H1 (cell line): ENCODE measurements at regions not wholly inside any gene's neighbourhood (a gene's known extent, or its start where the extent isn't known, plus 50 kb on each side); places are given as distances from the start of the nearest gene placed in this dataset.

Experiments used
- CTCF ChIA-PET: fragments of 300-600 bp; sonication (Branson Sonifier 250); formaldehyde crosslinking; loops from one replicate; lab custom pipeline; 2021; ENCODE audit not compliant: partially characterized antibody; lab: Charles Lee
- POLR2A ChIA-PET: fragments of 300-600 bp; sonication (Branson Sonifier 250); formaldehyde crosslinking; loops from one replicate; lab custom pipeline; 2021; ENCODE audit warnings: inconsistent platforms; ENCODE audit not compliant: partially characterized antibody; lab: Charles Lee
- DNase-seq, 2 experiments: peaks; one replicate each; pipeline versions ENCODE4 v3.0.0 to v3.0.0-alpha.2; 2010 to 2022; ENCODE audit warnings: low spot score in 2 of 2, low read depth in 1 of 2, mixed read lengths in 1 of 2
- FAIRE-seq: peaks from 2 replicates; lab custom pipeline; 2011; peaks lifted over from hg19 to GRCh38; lab: Jason Lieb, UNC
- H2AFZ ChIP-seq: 2 replicates; pipeline ENCODE4 v1.8.1; 2012; ENCODE audit warnings: low read length, inconsistent platforms
- H2AK5ac ChIP-seq: 2 replicates; pipeline ENCODE4 v1.6.1; 2013; ENCODE audit warnings: low read depth, low read length
- H2BK120ac ChIP-seq: replicated peaks from 2 replicates; pipeline ENCODE3; 2013; ENCODE audit warnings: low read depth, low read length, inconsistent platforms
- H2BK12ac ChIP-seq: 2 replicates; pipeline ENCODE4 v1.6.1; 2013; ENCODE audit warnings: low read depth, low read length
- H2BK15ac ChIP-seq: 2 replicates; pipeline ENCODE4 v1.6.1; 2013; ENCODE audit warnings: low read length
- H2BK20ac ChIP-seq: 2 replicates; pipeline ENCODE4 v1.6.1; 2013; ENCODE audit warnings: low read length
- H2BK5ac ChIP-seq: 2 replicates; pipeline ENCODE4 v1.6.1; 2013; ENCODE audit warnings: low read depth, low read length
- H3K14ac ChIP-seq: 2 replicates; pipeline ENCODE4 v1.6.1; 2013; ENCODE audit warnings: inconsistent platforms; ENCODE audit not compliant: insufficient read length
- H3K18ac ChIP-seq: 2 replicates; pipeline ENCODE4 v1.6.1; 2013; ENCODE audit warnings: low read length; ENCODE audit errors: extremely low read depth
- H3K23ac ChIP-seq: 2 replicates; pipeline ENCODE4 v1.6.1; 2013; ENCODE audit warnings: inconsistent platforms; ENCODE audit not compliant: insufficient read length
- H3K23me2 ChIP-seq: 2 replicates; pipeline ENCODE4 v1.6.1; 2013; ENCODE audit warnings: low read depth, low read length
- H3K27ac ChIP-seq: 2 replicates; pipeline ENCODE4 v1.6.1; 2011; ENCODE audit warnings: low read depth, low read length, inconsistent platforms
- H3K27me3 ChIP-seq, 4 experiments: replicated peaks in 1 of 4; 1 replicate in 1 of 4; 2 replicates in 3 of 4; pipeline versions ENCODE4 v1.6.1 to v1.8.1; 2011 to 2013; ENCODE audit warnings: low read length in 3 of 4, mild to moderate bottlenecking in 3 of 4, inconsistent platforms in 2 of 4, mixed read lengths in 2 of 4, moderate library complexity in 1 of 4; ENCODE audit not compliant: control insufficient read depth in 3 of 4, insufficient read depth in 3 of 4; ENCODE audit errors: extremely low read depth in 1 of 4
- H3K36me3 ChIP-seq, 4 experiments: 2 replicates each; pipeline versions ENCODE4 v1.6.1 to v1.8.1; 2011 to 2013; ENCODE audit warnings: mild to moderate bottlenecking in 4 of 4, low read length in 3 of 4, moderate library complexity in 2 of 4, control low read depth in 1 of 4, inconsistent platforms in 1 of 4; ENCODE audit not compliant: insufficient read depth in 4 of 4, control insufficient read depth in 2 of 4
- H3K4ac ChIP-seq: replicated peaks from 2 replicates; pipeline ENCODE3; 2013; ENCODE audit warnings: low read length, low read depth, mixed read lengths, inconsistent platforms; ENCODE audit not compliant: insufficient read length
- H3K4me1 ChIP-seq, 4 experiments: replicated peaks in 1 of 4; 1 replicate in 1 of 4; 2 replicates in 3 of 4; pipeline versions ENCODE4 v1.6.1 to v1.8.1; 2011 to 2013; ENCODE audit warnings: low read length in 3 of 4, inconsistent platforms in 2 of 4, mixed read lengths in 1 of 4; ENCODE audit not compliant: insufficient read depth in 4 of 4, control insufficient read depth in 3 of 4
- H3K4me2 ChIP-seq, 2 experiments: 2 replicates each; pipeline versions ENCODE4 v1.6.1 to v1.8.1; 2011 to 2013; ENCODE audit warnings: low read depth in 2 of 2, low read length in 2 of 2, control low read depth in 1 of 2, inconsistent platforms in 1 of 2, mild to moderate bottlenecking in 1 of 2; ENCODE audit not compliant: insufficient read depth in 1 of 2
- H3K4me3 ChIP-seq, 4 experiments: fragments of 200-600, 300-600 bp in 1 of 4; sonication (generic), shearing (Covaris generic), sonication (Bioruptor Twin) in 1 of 4; 2 replicates each; pipeline versions ENCODE4 v1.5.1 to v1.8.1; 2011 to 2016; ENCODE audit warnings: low read length in 4 of 4, low read depth in 3 of 4, control low read depth in 2 of 4, inconsistent platforms in 2 of 4, mild to moderate bottlenecking in 2 of 4, mixed read lengths in 1 of 4, moderate library complexity in 1 of 4; ENCODE audit not compliant: insufficient read depth in 2 of 4; ENCODE audit errors: extremely low read depth in 1 of 4
- H3K56ac ChIP-seq: replicated peaks from 2 replicates; pipeline ENCODE3; 2013; ENCODE audit warnings: low read depth, mild to moderate bottlenecking, mixed read lengths, low read length, inconsistent platforms; ENCODE audit not compliant: insufficient read length
- H3K79me1 ChIP-seq: 2 replicates; pipeline ENCODE4 v1.6.1; 2013; ENCODE audit warnings: low read depth, low read length, control low read depth
- H3K79me2 ChIP-seq, 2 experiments: 2 replicates each; pipeline versions ENCODE4 v1.6.1 to v1.8.1; 2012 to 2013; ENCODE audit warnings: low read length in 2 of 2, mild to moderate bottlenecking in 2 of 2, inconsistent platforms in 1 of 2; ENCODE audit not compliant: insufficient read depth in 2 of 2, control insufficient read depth in 1 of 2
- H3K9ac ChIP-seq, 4 experiments: replicated peaks in 1 of 4; 1 replicate in 1 of 4; 2 replicates in 3 of 4; pipeline versions ENCODE4 v1.6.1 to v1.8.1; 2011 to 2013; ENCODE audit warnings: low read depth in 3 of 4, low read length in 3 of 4, control low read depth in 2 of 4, mild to moderate bottlenecking in 2 of 4, moderate library complexity in 2 of 4, inconsistent platforms in 1 of 4; ENCODE audit errors: extremely low read depth in 1 of 4
- H3K9me3 ChIP-seq, 2 experiments: 2 replicates each; pipeline versions ENCODE4 v1.6.1 to v1.8.1; 2012 to 2013; ENCODE audit warnings: mild to moderate bottlenecking in 2 of 2, moderate library complexity in 2 of 2, control low read depth in 1 of 2, inconsistent platforms in 1 of 2, low read depth in 1 of 2, low read length in 1 of 2, mixed read lengths in 1 of 2; ENCODE audit not compliant: insufficient read depth in 2 of 2
- H4K20me1 ChIP-seq, 2 experiments: replicated peaks in 1 of 2; 2 replicates each; pipeline versions ENCODE3 to v1.8.1; 2011 to 2013; ENCODE audit warnings: inconsistent platforms in 2 of 2, low read length in 2 of 2, mild to moderate bottlenecking in 1 of 2; ENCODE audit not compliant: insufficient read depth in 2 of 2, control insufficient read depth in 1 of 2
- H4K5ac ChIP-seq: 2 replicates; pipeline ENCODE4 v1.6.1; 2013; ENCODE audit warnings: low read length, low read depth, mixed read lengths, inconsistent platforms; ENCODE audit not compliant: insufficient read length
- H4K8ac ChIP-seq: 2 replicates; pipeline ENCODE4 v1.8.0; 2013; ENCODE audit warnings: mild to moderate bottlenecking, moderate library complexity, low read length, inconsistent platforms; ENCODE audit not compliant: insufficient read depth; ENCODE audit errors: extremely low read depth
- H4K91ac ChIP-seq: replicated peaks from 2 replicates; pipeline ENCODE3; 2013; ENCODE audit warnings: low read length, mixed read lengths, inconsistent platforms; ENCODE audit not compliant: insufficient read length
- ASH2L ChIP-seq: fragments of 200-600, 300-600 bp; sonication (generic); IDR thresholded peaks from one replicate; pipeline ENCODE4 v1.7.1; 2017; ENCODE audit warnings: low read length
- CHD2 ChIP-seq: IDR thresholded peaks from 2 replicates; pipeline ENCODE4 v1.6.1; 2012; ENCODE audit warnings: low read length, improper control_type of control experiment
- GTF2F1 ChIP-seq: IDR thresholded peaks from 2 replicates; pipeline ENCODE4 v1.6.1; 2012; ENCODE audit warnings: low read depth, low read length, improper control_type of control experiment, borderline replicate concordance
- JUND ChIP-seq: IDR thresholded peaks from 2 replicates; pipeline ENCODE4 v1.6.1; 2011; ENCODE audit warnings: mild to moderate bottlenecking, improper control_type of control experiment, low read length
- NANOG ChIP-seq: IDR thresholded peaks from 2 replicates; pipeline ENCODE4 v1.6.1; 2011; ENCODE audit warnings: low read length, low read depth, mild to moderate bottlenecking, inconsistent platforms; ENCODE audit not compliant: insufficient read depth, poor library complexity, severe bottlenecking
- RAD21 ChIP-seq, 2 experiments: IDR thresholded peaks in 1 of 2; conservative IDR thresholded peaks in 1 of 2; 2 replicates each; pipeline ENCODE4 v1.6.1; 2011; ENCODE audit warnings: low read depth in 2 of 2, low read length in 2 of 2, improper control_type of control experiment in 1 of 2, inconsistent platforms in 1 of 2, mild to moderate bottlenecking in 1 of 2, moderate library complexity in 1 of 2
- TAF1 ChIP-seq: IDR thresholded peaks from 2 replicates; pipeline ENCODE4 v1.6.1; 2011; ENCODE audit warnings: mild to moderate bottlenecking, low read depth, low read length
- TEAD4 ChIP-seq: IDR thresholded peaks from 2 replicates; pipeline ENCODE4 v1.6.1; 2012; ENCODE audit warnings: low read depth, low read length, inconsistent platforms, mixed read lengths
- ZNF274 ChIP-seq: IDR thresholded peaks from 2 replicates; pipeline ENCODE4 v1.7.0; 2012; ENCODE audit warnings: low read length, borderline replicate concordance; ENCODE audit errors: extremely low read depth
- WGBS, 2 experiments: shearing (Covaris generic) in 1 of 2; methylation state at CpG; one replicate each; pipeline versions ENCODE4 v1.1.6 to v1.1.7; 2013 to 2015; ENCODE audit warnings: low lambda C conversion rate in 2 of 2, mixed read lengths in 2 of 2, inconsistent platforms in 1 of 2, low coverage in 1 of 2, missing lambda C conversion rate in 1 of 2; ENCODE audit not compliant: insufficient replicate concordance in 2 of 2, insufficient coverage in 1 of 2, insufficient read length in 1 of 2; ENCODE audit errors: extremely low coverage in 1 of 2, missing lambda C conversion rate in 1 of 2; 5-methylcytosine and 5-hydroxymethylcytosine counted together
- TF ChIP-seq, protein P1 (sequence below): IDR thresholded peaks from 2 replicates; pipeline ENCODE4 v1.6.1; 2012; ENCODE audit warnings: inconsistent platforms

DNA sequence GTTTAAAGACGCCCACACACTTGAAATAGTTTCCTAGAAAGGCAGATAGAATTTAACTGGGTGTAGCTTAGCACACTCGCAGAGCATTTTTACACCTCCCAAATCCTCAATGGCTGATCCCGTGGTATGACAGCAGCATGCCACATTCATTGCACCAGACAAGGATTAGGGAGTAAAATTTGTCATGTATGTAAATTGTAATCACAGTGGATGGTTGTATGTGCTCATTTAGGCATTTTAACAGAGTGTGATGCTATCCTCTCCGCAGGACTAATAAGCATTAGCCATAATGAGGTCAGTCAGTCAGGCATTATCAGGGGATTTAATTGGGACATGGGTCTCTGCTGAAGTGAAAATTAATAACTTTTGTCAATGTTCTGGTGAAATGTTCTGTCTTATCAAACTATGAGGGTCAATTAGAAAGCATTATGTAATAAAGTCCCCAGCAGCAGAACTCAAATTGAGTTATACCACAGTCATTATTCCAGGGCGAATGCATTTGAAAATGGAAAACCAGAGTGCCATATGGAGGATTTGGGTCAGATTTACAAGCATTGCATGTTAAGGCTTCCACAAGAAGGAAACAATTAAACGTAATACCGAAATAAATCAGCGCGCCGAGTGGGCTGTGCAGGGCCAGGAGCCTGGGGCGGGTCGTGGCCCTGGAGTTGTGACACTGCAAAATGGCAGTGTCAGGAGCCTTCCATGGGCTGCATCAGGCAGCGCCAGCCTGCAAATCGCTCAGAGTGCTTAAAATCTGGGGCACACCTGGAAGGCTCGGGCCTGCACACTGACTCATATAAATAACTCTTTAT, 602.2 kb downstream of the BNC2 start:
- no peaks in the 10 kb centered on the region for H3K79me1 ChIP-seq
- TF ChIP-seq RAD21 (IDR thresholded peaks at IDR 0.05 in 1 of 2, conservative IDR thresholded peaks at IDR 0.05 in 1 of 2; ENCODE audit: low read depth in 2 of 2, low read length in 2 of 2) (no peak), JUND (no peak), ZNF274 (no peak), NANOG (no peak), TEAD4 (no peak), CHD2 (no peak), GTF2F1 (no peak), TAF1 (no peak), ASH2L (no peak)
- TF ChIP-seq, protein P1, sequence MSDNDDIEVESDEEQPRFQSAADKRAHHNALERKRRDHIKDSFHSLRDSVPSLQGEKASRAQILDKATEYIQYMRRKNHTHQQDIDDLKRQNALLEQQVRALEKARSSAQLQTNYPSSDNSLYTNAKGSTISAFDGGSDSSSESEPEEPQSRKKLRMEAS: no peak
- no peak overlapping the region for H3K4me2 ChIP-seq
- H2AK5ac ChIP-seq: no peak overlapping the region
- H3K9me3 ChIP-seq: no peaks in the 10 kb centered on the region
- no peaks in the 10 kb centered on the region for H3K27me3 ChIP-seq
- H2BK12ac ChIP-seq: no peak overlapping the region
- DNase-seq (no peak), FAIRE-seq (no peak)
- H3K4me1 ChIP-seq: peaks cover 0 to 3% (median 0%) of the 10 kb centered on the region in 4 experiments; a peak in 3 of 7 replicates
- ChIA-PET POLR2A (no interaction called here), CTCF (interaction anchor here (0.6 to 5.6 kb wide), 16 partner anchors 12 to 136 kb away, joined by 3 to 76 read pairs (median 3); no protein-coding TSS in a partner anchor)
- no peak overlapping the region for H3K14ac ChIP-seq
- H2BK120ac ChIP-seq: no peak overlapping the region
- H2BK5ac ChIP-seq: no peak overlapping the region
- no peak overlapping the region for H4K5ac ChIP-seq
- H3K23me2 ChIP-seq: no peaks in the 10 kb centered on the region
- H3K36me3 ChIP-seq: no peaks in the 10 kb centered on the region
- no peak overlapping the region for H3K56ac ChIP-seq
- no peaks in the 10 kb centered on the region for H3K79me2 ChIP-seq
- H3K23ac ChIP-seq: no peak overlapping the region
- H2AFZ ChIP-seq: no peak overlapping the region
- H4K20me1 ChIP-seq: no peaks in the 10 kb centered on the region
- H3K4ac ChIP-seq: no peak overlapping the region
- no peak overlapping the region for H2BK20ac ChIP-seq
- H3K18ac ChIP-seq: no peak overlapping the region
- H3K9ac ChIP-seq: no peak overlapping the region
- no peak overlapping the region for H4K91ac ChIP-seq
- 89% methylated on average over 15 of the region's 15 CpGs; no CpG with 5 or more reads in 1 of the 2 experiments for WGBS, 2 experiments
- H3K4me3 ChIP-seq: no peak overlapping the region
- no peak overlapping the region for H3K27ac ChIP-seq
- H2BK15ac ChIP-seq: no peak overlapping the region
- H4K8ac ChIP-seq: no peak overlapping the region
